GM23338 (cell line): ENCODE measurements at regions not wholly inside any gene's neighbourhood (a gene's known extent, or its start where the extent isn't known, plus 50 kb on each side); places are given as distances from the start of the nearest gene placed in this dataset.

Experiments
- ATAC-seq: fragments of 200-7000 bp; cut with Tn5 transposase; 3 replicates; pipeline ENCODE4 v1.9.1; 2020
- DNase-seq: peaks from one replicate; pipeline ENCODE4 v3.0.0-alpha.2; 2015; ENCODE audit warnings: low spot score
- H2AFZ ChIP-seq: fragments of 200-600 bp; sonication (generic); 2 replicates; pipeline ENCODE4 v1.8.0; 2016; ENCODE audit warnings: antibody characterized with exemption, mild to moderate bottlenecking, moderate library complexity
- H3F3A ChIP-seq: fragments of 200-600 bp; sonication (generic); replicated peaks from 2 replicates; pipeline ENCODE4 v1.8.0; 2017; ENCODE audit warnings: antibody characterized with exemption, mixed run types, low read depth
- H3K27ac ChIP-seq: fragments of 200-600 bp; sonication (generic); 2 replicates; pipeline ENCODE4 v1.6.1; 2016; ENCODE audit warnings: low read depth
- H3K27me3 ChIP-seq: fragments of 200-600 bp; sonication (generic); 2 replicates; pipeline ENCODE4 v1.8.0; 2016; ENCODE audit warnings: mild to moderate bottlenecking, mixed run types, moderate library complexity; ENCODE audit not compliant: insufficient read depth
- H3K36me3 ChIP-seq: fragments of 200-600 bp; sonication (generic); 2 replicates; pipeline ENCODE4 v1.8.0; 2016; ENCODE audit warnings: mild to moderate bottlenecking; ENCODE audit not compliant: insufficient read depth
- H3K4me1 ChIP-seq: fragments of 200-600 bp; sonication (generic); 2 replicates; pipeline ENCODE4 v1.8.0; 2016; ENCODE audit warnings: mild to moderate bottlenecking, moderate library complexity; ENCODE audit not compliant: insufficient read depth
- H3K4me2 ChIP-seq: fragments of 200-600 bp; sonication (generic); 2 replicates; pipeline ENCODE4 v1.7.1; 2017; ENCODE audit warnings: mixed run types
- H3K4me3 ChIP-seq: fragments of 200-600 bp; sonication (generic); 2 replicates; pipeline ENCODE4 v1.6.1; 2016; ENCODE audit warnings: mixed run types
- H3K79me2 ChIP-seq: fragments of 200-600 bp; sonication (generic); replicated peaks from 2 replicates; pipeline ENCODE4 v1.8.0; 2017; ENCODE audit warnings: mild to moderate bottlenecking; ENCODE audit not compliant: insufficient read depth
- H3K9me2 ChIP-seq: fragments of 200-600 bp; sonication (generic); 2 replicates; pipeline ENCODE4 v1.8.0; 2017; ENCODE audit not compliant: insufficient read depth
- H4K20me1 ChIP-seq: fragments of 200-600 bp; sonication (generic); replicated peaks from 2 replicates; pipeline ENCODE4 v1.8.0; 2017; ENCODE audit warnings: mild to moderate bottlenecking; ENCODE audit not compliant: insufficient read depth
- H3K27ac Mint-ChIP-seq: 2 replicates; pipeline ENCODE4 v1.8.0; 2020; ENCODE audit warnings: inconsistent platforms, mild to moderate bottlenecking, moderate library complexity, mixed read lengths
- H3K27me3 Mint-ChIP-seq: 3 replicates; pipeline ENCODE4 v1.8.0; 2022; ENCODE audit warnings: low read depth, mild to moderate bottlenecking, moderate library complexity, mixed read lengths, inconsistent platforms; ENCODE audit not compliant: insufficient read depth, poor library complexity
- H3K36me3 Mint-ChIP-seq: 3 replicates; pipeline ENCODE4 v1.8.0; 2021; ENCODE audit warnings: low read depth, mild to moderate bottlenecking, inconsistent platforms, moderate library complexity, mixed read lengths
- H3K4me1 Mint-ChIP-seq: 3 replicates; pipeline ENCODE4 v1.8.0; 2020; ENCODE audit warnings: mild to moderate bottlenecking, inconsistent platforms, mixed read lengths
- H3K4me3 Mint-ChIP-seq: 3 replicates; pipeline ENCODE4 v1.8.0; 2021; ENCODE audit warnings: moderate library complexity, mild to moderate bottlenecking, inconsistent platforms, mixed read lengths
- H3K9me3 Mint-ChIP-seq: 3 replicates; pipeline ENCODE4 v1.8.0; 2020; ENCODE audit warnings: moderate library complexity, mild to moderate bottlenecking, inconsistent platforms, mixed read lengths
- ZNF331 ChIP-seq: fragments of 250-450 bp; sonication (Bioruptor Pico); IDR thresholded peaks from 2 replicates; pipeline ENCODE4 v1.5.0; 2020; ENCODE audit warnings: low read depth, mild to moderate bottlenecking, moderate library complexity
- TF ChIP-seq, protein P1 (sequence below): IDR thresholded peaks from one replicate; pipeline ENCODE4 v1.6.1; 2018; ENCODE audit warnings: antibody characterized with exemption; ENCODE audit not compliant: unreplicated experiment
- TF ChIP-seq, protein P2 (sequence below): fragments of 250-450 bp; sonication (Bioruptor Pico); IDR thresholded peaks from 2 replicates; pipeline ENCODE4 v1.5.0; 2020; ENCODE audit warnings: mild to moderate bottlenecking, moderate library complexity

DNA sequence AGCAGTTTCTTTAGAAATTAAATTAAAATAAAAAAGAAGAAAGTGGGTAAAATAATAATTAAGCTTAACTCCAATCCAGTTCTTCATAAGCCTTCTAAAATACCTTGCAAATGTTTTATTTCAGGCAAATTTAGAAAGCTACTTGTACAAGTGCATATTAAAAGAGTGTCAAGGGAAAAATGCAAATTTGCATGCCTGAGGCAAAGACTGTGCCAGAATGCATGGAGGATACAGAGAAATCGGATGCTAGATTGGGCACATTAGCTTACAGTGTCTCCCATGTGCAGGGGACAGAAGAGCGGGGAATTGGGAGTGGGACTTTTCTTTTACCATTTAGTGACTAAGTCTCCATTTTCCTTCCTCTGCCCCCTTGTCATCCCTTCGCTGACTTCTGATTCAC lies 173.0 kb upstream of the NWD2 start:
- no peak for ATAC-seq
- Histone ChIP-seq H3F3A (no peaks in the 10 kb centered on the region), H3K4me1 (no peaks in the 10 kb centered on the region), H3K9me2 (peaks cover 10% of the 10 kb centered on the region; the same call in 1 of the 2 replicates), H3K36me3 (no peaks in the 10 kb centered on the region), H3K27ac (no peak overlapping the region), H4K20me1 (no peaks in the 10 kb centered on the region), H3K4me3 (no peak overlapping the region), H3K79me2 (no peaks in the 10 kb centered on the region), H3K4me2 (no peak overlapping the region), H3K27me3 (no peaks in the 10 kb centered on the region), H2AFZ (no peak overlapping the region)
- H3K27me3 Mint-ChIP-seq: no peaks in the 10 kb centered on the region
- H3K4me1 Mint-ChIP-seq: no peaks in the 10 kb centered on the region
- H3K36me3 Mint-ChIP-seq: no peaks in the 10 kb centered on the region
- no peak for DNase-seq
- no peaks in the 10 kb centered on the region; the same call in 2 of the 3 replicates for H3K9me3 Mint-ChIP-seq
- no peak overlapping the region for H3K27ac Mint-ChIP-seq
- TF ChIP-seq, protein P1, sequence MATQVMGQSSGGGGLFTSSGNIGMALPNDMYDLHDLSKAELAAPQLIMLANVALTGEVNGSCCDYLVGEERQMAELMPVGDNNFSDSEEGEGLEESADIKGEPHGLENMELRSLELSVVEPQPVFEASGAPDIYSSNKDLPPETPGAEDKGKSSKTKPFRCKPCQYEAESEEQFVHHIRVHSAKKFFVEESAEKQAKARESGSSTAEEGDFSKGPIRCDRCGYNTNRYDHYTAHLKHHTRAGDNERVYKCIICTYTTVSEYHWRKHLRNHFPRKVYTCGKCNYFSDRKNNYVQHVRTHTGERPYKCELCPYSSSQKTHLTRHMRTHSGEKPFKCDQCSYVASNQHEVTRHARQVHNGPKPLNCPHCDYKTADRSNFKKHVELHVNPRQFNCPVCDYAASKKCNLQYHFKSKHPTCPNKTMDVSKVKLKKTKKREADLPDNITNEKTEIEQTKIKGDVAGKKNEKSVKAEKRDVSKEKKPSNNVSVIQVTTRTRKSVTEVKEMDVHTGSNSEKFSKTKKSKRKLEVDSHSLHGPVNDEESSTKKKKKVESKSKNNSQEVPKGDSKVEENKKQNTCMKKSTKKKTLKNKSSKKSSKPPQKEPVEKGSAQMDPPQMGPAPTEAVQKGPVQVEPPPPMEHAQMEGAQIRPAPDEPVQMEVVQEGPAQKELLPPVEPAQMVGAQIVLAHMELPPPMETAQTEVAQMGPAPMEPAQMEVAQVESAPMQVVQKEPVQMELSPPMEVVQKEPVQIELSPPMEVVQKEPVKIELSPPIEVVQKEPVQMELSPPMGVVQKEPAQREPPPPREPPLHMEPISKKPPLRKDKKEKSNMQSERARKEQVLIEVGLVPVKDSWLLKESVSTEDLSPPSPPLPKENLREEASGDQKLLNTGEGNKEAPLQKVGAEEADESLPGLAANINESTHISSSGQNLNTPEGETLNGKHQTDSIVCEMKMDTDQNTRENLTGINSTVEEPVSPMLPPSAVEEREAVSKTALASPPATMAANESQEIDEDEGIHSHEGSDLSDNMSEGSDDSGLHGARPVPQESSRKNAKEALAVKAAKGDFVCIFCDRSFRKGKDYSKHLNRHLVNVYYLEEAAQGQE: no peak
- TF ChIP-seq, protein P2, sequence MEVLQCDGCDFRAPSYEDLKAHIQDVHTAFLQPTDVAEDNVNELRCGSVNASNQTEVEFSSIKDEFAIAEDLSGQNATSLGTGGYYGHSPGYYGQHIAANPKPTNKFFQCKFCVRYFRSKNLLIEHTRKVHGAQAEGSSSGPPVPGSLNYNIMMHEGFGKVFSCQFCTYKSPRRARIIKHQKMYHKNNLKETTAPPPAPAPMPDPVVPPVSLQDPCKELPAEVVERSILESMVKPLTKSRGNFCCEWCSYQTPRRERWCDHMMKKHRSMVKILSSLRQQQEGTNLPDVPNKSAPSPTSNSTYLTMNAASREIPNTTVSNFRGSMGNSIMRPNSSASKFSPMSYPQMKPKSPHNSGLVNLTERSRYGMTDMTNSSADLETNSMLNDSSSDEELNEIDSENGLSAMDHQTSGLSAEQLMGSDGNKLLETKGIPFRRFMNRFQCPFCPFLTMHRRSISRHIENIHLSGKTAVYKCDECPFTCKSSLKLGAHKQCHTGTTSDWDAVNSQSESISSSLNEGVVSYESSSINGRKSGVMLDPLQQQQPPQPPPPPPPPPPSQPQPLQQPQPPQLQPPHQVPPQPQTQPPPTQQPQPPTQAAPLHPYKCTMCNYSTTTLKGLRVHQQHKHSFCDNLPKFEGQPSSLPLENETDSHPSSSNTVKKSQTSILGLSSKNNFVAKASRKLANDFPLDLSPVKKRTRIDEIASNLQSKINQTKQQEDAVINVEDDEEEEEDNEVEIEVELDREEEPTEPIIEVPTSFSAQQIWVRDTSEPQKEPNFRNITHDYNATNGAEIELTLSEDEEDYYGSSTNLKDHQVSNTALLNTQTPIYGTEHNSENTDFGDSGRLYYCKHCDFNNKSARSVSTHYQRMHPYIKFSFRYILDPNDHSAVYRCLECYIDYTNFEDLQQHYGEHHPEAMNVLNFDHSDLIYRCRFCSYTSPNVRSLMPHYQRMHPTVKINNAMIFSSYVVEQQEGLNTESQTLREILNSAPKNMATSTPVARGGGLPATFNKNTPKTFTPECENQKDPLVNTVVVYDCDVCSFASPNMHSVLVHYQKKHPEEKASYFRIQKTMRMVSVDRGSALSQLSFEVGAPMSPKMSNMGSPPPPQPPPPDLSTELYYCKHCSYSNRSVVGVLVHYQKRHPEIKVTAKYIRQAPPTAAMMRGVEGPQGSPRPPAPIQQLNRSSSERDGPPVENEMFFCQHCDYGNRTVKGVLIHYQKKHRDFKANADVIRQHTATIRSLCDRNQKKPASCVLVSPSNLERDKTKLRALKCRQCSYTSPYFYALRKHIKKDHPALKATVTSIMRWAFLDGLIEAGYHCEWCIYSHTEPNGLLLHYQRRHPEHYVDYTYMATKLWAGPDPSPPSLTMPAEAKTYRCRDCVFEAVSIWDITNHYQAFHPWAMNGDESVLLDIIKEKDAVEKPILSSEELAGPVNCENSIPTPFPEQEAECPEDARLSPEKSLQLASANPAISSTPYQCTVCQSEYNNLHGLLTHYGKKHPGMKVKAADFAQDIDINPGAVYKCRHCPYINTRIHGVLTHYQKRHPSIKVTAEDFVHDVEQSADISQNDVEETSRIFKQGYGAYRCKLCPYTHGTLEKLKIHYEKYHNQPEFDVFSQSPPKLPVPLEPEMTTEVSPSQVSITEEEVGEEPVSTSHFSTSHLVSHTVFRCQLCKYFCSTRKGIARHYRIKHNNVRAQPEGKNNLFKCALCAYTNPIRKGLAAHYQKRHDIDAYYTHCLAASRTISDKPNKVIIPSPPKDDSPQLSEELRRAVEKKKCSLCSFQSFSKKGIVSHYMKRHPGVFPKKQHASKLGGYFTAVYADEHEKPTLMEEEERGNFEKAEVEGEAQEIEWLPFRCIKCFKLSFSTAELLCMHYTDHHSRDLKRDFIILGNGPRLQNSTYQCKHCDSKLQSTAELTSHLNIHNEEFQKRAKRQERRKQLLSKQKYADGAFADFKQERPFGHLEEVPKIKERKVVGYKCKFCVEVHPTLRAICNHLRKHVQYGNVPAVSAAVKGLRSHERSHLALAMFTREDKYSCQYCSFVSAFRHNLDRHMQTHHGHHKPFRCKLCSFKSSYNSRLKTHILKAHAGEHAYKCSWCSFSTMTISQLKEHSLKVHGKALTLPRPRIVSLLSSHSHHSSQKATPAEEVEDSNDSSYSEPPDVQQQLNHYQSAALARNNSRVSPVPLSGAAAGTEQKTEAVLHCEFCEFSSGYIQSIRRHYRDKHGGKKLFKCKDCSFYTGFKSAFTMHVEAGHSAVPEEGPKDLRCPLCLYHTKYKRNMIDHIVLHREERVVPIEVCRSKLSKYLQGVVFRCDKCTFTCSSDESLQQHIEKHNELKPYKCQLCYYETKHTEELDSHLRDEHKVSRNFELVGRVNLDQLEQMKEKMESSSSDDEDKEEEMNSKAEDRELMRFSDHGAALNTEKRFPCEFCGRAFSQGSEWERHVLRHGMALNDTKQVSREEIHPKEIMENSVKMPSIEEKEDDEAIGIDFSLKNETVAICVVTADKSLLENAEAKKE: no peak
- TF ChIP-seq ZNF331: no peak
- no peak overlapping the region for H3K4me3 Mint-ChIP-seq
